SK-N-SH (cell line): ENCODE measurements at regions not wholly inside any gene's neighbourhood (a gene's known extent, or its start where the extent isn't known, plus 50 kb on each side); places are given as distances from the start of the nearest gene placed in this dataset.

Source experiments
- EP300 ChIP-seq, 2 experiments: IDR thresholded peaks; 2 replicates each; pipeline versions ENCODE4 v1.4.0 to v1.6.1; 2012; ENCODE audit warnings: borderline replicate concordance in 1 of 2, low read depth in 1 of 2, low read length in 1 of 2
- FOXM1 ChIP-seq: IDR thresholded peaks from 2 replicates; pipeline ENCODE4 v1.4.0; 2012; ENCODE audit warnings: low read depth, mild to moderate bottlenecking
- GATA2 ChIP-seq: sonication (generic); formaldehyde crosslinking; IDR thresholded peaks from 2 replicates; pipeline ENCODE4 v1.5.0; 2020; ENCODE audit warnings: mild to moderate bottlenecking, missing genetic modification reagents
- POLR2AphosphoS5 ChIP-seq: IDR thresholded peaks from 2 replicates; pipeline ENCODE4 v1.6.1; 2012; ENCODE audit warnings: low read depth, low read length
- RAD21 ChIP-seq: IDR thresholded peaks from 2 replicates; pipeline ENCODE4 v1.6.1; 2012; ENCODE audit warnings: mild to moderate bottlenecking, low read length
- TAF1 ChIP-seq: IDR thresholded peaks from 2 replicates; pipeline ENCODE4 v1.6.1; 2012; ENCODE audit warnings: low read depth, mild to moderate bottlenecking, low read length, moderate library complexity, borderline replicate concordance
- TCF12 ChIP-seq: IDR thresholded peaks from 2 replicates; pipeline ENCODE4 v1.4.0; 2012
- USF1 ChIP-seq: IDR thresholded peaks from 2 replicates; pipeline ENCODE4 v1.4.0; 2012; ENCODE audit warnings: low read depth, borderline replicate concordance
- YY1 ChIP-seq: IDR thresholded peaks from 2 replicates; pipeline ENCODE4 v1.4.0; 2012; ENCODE audit warnings: low read depth, mild to moderate bottlenecking
- TF ChIP-seq, protein P1 (sequence below): fragments of 200-600 bp; sonication (generic); IDR thresholded peaks from 2 replicates; pipeline ENCODE4 v1.6.1; 2017; ENCODE audit warnings: antibody characterized with exemption, mild to moderate bottlenecking, moderate library complexity

GRCh38 chrX:121150217-121150616, 102.8 kb downstream of the GLUD2 start:
- TF ChIP-seq, protein P1, sequence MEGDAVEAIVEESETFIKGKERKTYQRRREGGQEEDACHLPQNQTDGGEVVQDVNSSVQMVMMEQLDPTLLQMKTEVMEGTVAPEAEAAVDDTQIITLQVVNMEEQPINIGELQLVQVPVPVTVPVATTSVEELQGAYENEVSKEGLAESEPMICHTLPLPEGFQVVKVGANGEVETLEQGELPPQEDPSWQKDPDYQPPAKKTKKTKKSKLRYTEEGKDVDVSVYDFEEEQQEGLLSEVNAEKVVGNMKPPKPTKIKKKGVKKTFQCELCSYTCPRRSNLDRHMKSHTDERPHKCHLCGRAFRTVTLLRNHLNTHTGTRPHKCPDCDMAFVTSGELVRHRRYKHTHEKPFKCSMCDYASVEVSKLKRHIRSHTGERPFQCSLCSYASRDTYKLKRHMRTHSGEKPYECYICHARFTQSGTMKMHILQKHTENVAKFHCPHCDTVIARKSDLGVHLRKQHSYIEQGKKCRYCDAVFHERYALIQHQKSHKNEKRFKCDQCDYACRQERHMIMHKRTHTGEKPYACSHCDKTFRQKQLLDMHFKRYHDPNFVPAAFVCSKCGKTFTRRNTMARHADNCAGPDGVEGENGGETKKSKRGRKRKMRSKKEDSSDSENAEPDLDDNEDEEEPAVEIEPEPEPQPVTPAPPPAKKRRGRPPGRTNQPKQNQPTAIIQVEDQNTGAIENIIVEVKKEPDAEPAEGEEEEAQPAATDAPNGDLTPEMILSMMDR = no peak
- TF ChIP-seq USF1 (no peak), RAD21 (no peak), TAF1 (no peak), EP300 (IDR thresholded peaks at IDR 0.05; ENCODE audit: borderline replicate concordance in 1 of 2, low read depth in 1 of 2, low read length in 1 of 2) (no peak), POLR2AphosphoS5 (no peak), TCF12 (no peak), YY1 (no peak), GATA2 (CRISPR knock-in tag) (no peak), FOXM1 (no peak)
